GM13977 (cell line): ENCODE measurements at regions not wholly inside any gene's neighbourhood (a gene's known extent, or its start where the extent isn't known, plus 50 kb on each side); places are given as distances from the start of the nearest gene placed in this dataset.

Experiments used
- DNase-seq: peaks from one replicate; pipeline ENCODE4 v3.0.0; 2012; ENCODE audit warnings: low spot score
- CTCF ChIP-seq: IDR thresholded peaks from 2 replicates; pipeline ENCODE4 v1.5.1; 2012; ENCODE audit warnings: mild to moderate bottlenecking, control low read depth; ENCODE audit not compliant: insufficient read depth; ENCODE audit errors: extremely low read depth, missing control alignments
- in situ Hi-C: fragments of 300-500 bp; cut with MboI; formaldehyde crosslinking; loops from one replicate; pipeline ENCODE4 v1.12.0; 2022; ENCODE audit warnings: low sequenced_read_pairs, low pct_unique_long_range_greater_than_20kb, mixed read lengths, inconsistent platforms; ENCODE audit not compliant: unreplicated experiment

GRCh38 chr6:16911088-16911487, 149.8 kb upstream of the ATXN1 start:
- in situ Hi-C loops = no loop called here
- DNase-seq = no peak
- no peak for TF ChIP-seq CTCF

GRCh38 chr6:16909658-16910360, 148.5 kb upstream of the ATXN1 start:
- no peak for DNase-seq
- TF ChIP-seq CTCF = no peak
- in situ Hi-C loops = no loop called here

- in situ Hi-C loops = no loop called here
- no peak for DNase-seq
- no peak for TF ChIP-seq CTCF
Measured at GRCh38 chr6:16907991-16908390, 146.7 kb upstream of the ATXN1 start.

GRCh38 chr6:16904957-16905356, 143.7 kb upstream of the ATXN1 start:
- in situ Hi-C loops = no loop called here
- no peak for DNase-seq
- TF ChIP-seq CTCF = no peak

- no peak for TF ChIP-seq CTCF
- in situ Hi-C loops = no loop called here
- DNase-seq = no peak
Measured at GRCh38 chr6:16903470-16903869, 142.2 kb upstream of the ATXN1 start.

DNA sequence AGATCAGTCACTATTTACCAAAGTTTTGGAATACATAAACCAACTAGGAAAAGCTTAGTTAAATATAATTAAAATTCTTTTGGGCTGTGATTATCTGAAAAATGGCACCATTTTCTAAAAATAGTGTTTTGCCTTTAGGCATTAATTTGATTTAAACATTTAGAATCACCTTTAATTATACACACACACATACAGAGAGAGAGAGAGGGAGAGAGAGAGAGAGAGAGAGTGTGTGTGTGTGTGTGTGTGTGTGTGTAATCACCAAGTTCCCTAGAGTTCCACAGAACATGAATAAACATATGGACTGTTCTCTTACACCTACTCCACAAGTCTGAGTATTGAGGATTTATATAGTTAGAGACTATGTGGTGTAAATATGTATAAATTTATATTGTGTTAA, 141.2 kb upstream of the ATXN1 start:
- in situ Hi-C loops = no loop called here
- TF ChIP-seq CTCF = no peak
- no peak for DNase-seq
